ENCODE measurements at regions not wholly inside any gene's neighbourhood (a gene's known extent, or its start where the extent isn't known, plus 50 kb on each side); places are given as distances from the start of the nearest gene placed in this dataset.

DNA sequence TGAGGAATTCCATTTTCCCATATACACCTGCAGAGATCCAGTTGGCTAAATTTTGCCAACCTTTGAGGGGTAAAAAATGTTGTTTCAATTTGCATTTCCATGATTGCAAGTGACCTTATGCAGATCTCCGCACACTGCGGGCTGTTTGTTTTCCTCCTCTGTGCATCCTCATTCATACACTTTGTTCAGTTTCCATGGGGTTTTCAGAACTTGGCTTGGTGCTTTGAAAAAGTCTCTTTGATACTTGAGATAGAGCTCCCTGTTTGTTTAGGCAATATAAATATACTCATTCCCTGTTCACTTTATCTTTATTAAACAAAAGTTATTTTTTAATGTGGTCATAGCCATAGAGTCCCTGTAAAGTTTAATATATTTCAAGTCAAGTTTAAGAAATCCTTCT is 353.1 kb downstream of the CMPK2 start:
- Histone ChIP-seq H3K9ac (ENCODE audit: low read length) (no peak overlapping the region), H3K27me3 (ENCODE audit: insufficient read depth, low read length) (no peaks in the 10 kb centered on the region), H3K4me3 (ENCODE audit: insufficient read depth, low read depth, low read length) (no peak overlapping the region), H3K9me3 (ENCODE audit: insufficient read depth, low read depth, low read length) (no peaks in the 10 kb centered on the region), H3K36me3 (ENCODE audit: insufficient read depth, low read length) (no peaks in the 10 kb centered on the region), H3K27ac (ENCODE audit: low read depth, low read length) (no peak overlapping the region), H3K4me1 (ENCODE audit: insufficient read depth, low read length) (no peaks in the 10 kb centered on the region), H2AFZ (ENCODE audit: low read depth, low read length) (no peak overlapping the region), H4K20me1 (ENCODE audit: insufficient read depth, low read length) (no peaks in the 10 kb centered on the region), H3K4me2 (ENCODE audit: low read length) (no peak overlapping the region), H3K79me2 (ENCODE audit: insufficient read depth, low read length) (no peaks in the 10 kb centered on the region)
- H3K27ac Mint-ChIP-seq (ENCODE audit: unreplicated experiment) = no peak overlapping the region
- no peak for FAIRE-seq
- no peaks in the 10 kb centered on the region for H3K36me3 Mint-ChIP-seq (ENCODE audit: low read depth, unreplicated experiment)
- no peaks in the 10 kb centered on the region for H3K27me3 Mint-ChIP-seq (ENCODE audit: low read depth, unreplicated experiment)
- no peak for TF ChIP-seq EZH2 (IDR thresholded peaks at IDR 0.05; ENCODE audit: insufficient read depth, low read length)
- TF ChIP-seq, protein P1, sequence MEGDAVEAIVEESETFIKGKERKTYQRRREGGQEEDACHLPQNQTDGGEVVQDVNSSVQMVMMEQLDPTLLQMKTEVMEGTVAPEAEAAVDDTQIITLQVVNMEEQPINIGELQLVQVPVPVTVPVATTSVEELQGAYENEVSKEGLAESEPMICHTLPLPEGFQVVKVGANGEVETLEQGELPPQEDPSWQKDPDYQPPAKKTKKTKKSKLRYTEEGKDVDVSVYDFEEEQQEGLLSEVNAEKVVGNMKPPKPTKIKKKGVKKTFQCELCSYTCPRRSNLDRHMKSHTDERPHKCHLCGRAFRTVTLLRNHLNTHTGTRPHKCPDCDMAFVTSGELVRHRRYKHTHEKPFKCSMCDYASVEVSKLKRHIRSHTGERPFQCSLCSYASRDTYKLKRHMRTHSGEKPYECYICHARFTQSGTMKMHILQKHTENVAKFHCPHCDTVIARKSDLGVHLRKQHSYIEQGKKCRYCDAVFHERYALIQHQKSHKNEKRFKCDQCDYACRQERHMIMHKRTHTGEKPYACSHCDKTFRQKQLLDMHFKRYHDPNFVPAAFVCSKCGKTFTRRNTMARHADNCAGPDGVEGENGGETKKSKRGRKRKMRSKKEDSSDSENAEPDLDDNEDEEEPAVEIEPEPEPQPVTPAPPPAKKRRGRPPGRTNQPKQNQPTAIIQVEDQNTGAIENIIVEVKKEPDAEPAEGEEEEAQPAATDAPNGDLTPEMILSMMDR (IDR thresholded peaks at IDR 0.05; ENCODE audit: insufficient read depth, low read depth, low read length) = no peak
- DNase-seq (ENCODE audit: low read depth) = no peak
- no peaks in the 10 kb centered on the region for H3K9me3 Mint-ChIP-seq (ENCODE audit: unreplicated experiment)
- H3K4me3 Mint-ChIP-seq (ENCODE audit: unreplicated experiment) = no peak overlapping the region
- no peaks in the 10 kb centered on the region for H3K4me1 Mint-ChIP-seq (ENCODE audit: low read depth, unreplicated experiment)

- no peaks in the 10 kb centered on the region for H4K20me1 ChIP-seq (ENCODE audit: insufficient read depth, low read length)
- no peak overlapping the region for H3K4me3 Mint-ChIP-seq (ENCODE audit: unreplicated experiment)
- H3K9me3 ChIP-seq (ENCODE audit: insufficient read depth, low read depth, low read length) = no peaks in the 10 kb centered on the region
- no peak overlapping the region for H2AFZ ChIP-seq (ENCODE audit: low read depth, low read length)
- H3K36me3 Mint-ChIP-seq (ENCODE audit: low read depth, unreplicated experiment) = no peaks in the 10 kb centered on the region
- no peak for FAIRE-seq
- H3K4me1 Mint-ChIP-seq (ENCODE audit: low read depth, unreplicated experiment) = no peaks in the 10 kb centered on the region
- no peaks in the 10 kb centered on the region for H3K36me3 ChIP-seq (ENCODE audit: insufficient read depth, low read length)
- H3K27me3 Mint-ChIP-seq (ENCODE audit: low read depth, unreplicated experiment) = no peaks in the 10 kb centered on the region
- H3K27ac Mint-ChIP-seq (ENCODE audit: unreplicated experiment) = no peak overlapping the region
- no peak for DNase-seq (ENCODE audit: low read depth)
- H3K4me2 ChIP-seq (ENCODE audit: low read length) = no peak overlapping the region
- no peaks in the 10 kb centered on the region for H3K4me1 ChIP-seq (ENCODE audit: insufficient read depth, low read length)
- H3K27me3 ChIP-seq (ENCODE audit: insufficient read depth, low read length) = no peaks in the 10 kb centered on the region
- no peak for TF ChIP-seq EZH2 (IDR thresholded peaks at IDR 0.05; ENCODE audit: insufficient read depth, low read length)
- no peak overlapping the region for H3K9ac ChIP-seq (ENCODE audit: low read length)
- H3K79me2 ChIP-seq (ENCODE audit: insufficient read depth, low read length) = no peaks in the 10 kb centered on the region
- no peak overlapping the region for H3K4me3 ChIP-seq (ENCODE audit: insufficient read depth, low read depth, low read length)
- no peak overlapping the region for H3K27ac ChIP-seq (ENCODE audit: low read depth, low read length)
- H3K9me3 Mint-ChIP-seq (ENCODE audit: unreplicated experiment) = no peaks in the 10 kb centered on the region
Measured at GRCh38 chr2:6516674-6517073, 349.0 kb downstream of the CMPK2 start.

DNA sequence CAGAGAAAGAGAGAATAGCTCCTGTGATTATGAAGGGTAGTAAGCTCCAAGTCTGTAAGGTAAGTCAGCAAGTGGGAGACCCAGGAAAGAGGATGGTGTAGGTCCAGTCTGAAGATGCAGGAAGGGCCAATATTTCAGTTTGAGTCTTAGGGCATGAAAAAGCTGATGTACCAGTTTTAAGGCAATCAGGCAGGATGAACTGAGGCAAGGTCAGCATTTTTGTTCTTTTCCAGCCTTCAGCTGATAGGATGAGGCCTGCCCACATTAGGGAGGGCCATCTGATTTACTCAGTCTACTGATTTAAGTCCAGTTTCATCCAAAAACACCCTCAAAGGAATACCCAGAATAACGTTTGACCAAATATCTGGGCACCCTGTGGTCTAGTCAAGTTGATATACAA is 347.3 kb downstream of the CMPK2 start:
- no peaks in the 10 kb centered on the region for H3K79me2 ChIP-seq (ENCODE audit: insufficient read depth, low read length)
- no peak overlapping the region for H3K4me3 ChIP-seq (ENCODE audit: insufficient read depth, low read depth, low read length)
- Mint-ChIP-seq H3K4me3 (ENCODE audit: unreplicated experiment) (no peak overlapping the region), H3K4me1 (ENCODE audit: low read depth, unreplicated experiment) (no peaks in the 10 kb centered on the region), H3K27me3 (ENCODE audit: low read depth, unreplicated experiment) (no peaks in the 10 kb centered on the region), H3K9me3 (ENCODE audit: unreplicated experiment) (no peaks in the 10 kb centered on the region), H3K36me3 (ENCODE audit: low read depth, unreplicated experiment) (no peaks in the 10 kb centered on the region), H3K27ac (ENCODE audit: unreplicated experiment) (no peak overlapping the region)
- no peak overlapping the region for H3K27ac ChIP-seq (ENCODE audit: low read depth, low read length)
- TF ChIP-seq EZH2 (IDR thresholded peaks at IDR 0.05; ENCODE audit: insufficient read depth, low read length) = no peak
- TF ChIP-seq, protein P1 (IDR thresholded peaks at IDR 0.05; ENCODE audit: insufficient read depth, low read depth, low read length) = no peak
- H3K36me3 ChIP-seq (ENCODE audit: insufficient read depth, low read length) = no peaks in the 10 kb centered on the region
- H4K20me1 ChIP-seq (ENCODE audit: insufficient read depth, low read length) = no peaks in the 10 kb centered on the region
- no peak overlapping the region for H2AFZ ChIP-seq (ENCODE audit: low read depth, low read length)
- FAIRE-seq = no peak
- no peaks in the 10 kb centered on the region for H3K27me3 ChIP-seq (ENCODE audit: insufficient read depth, low read length)
- DNase-seq (ENCODE audit: low read depth) = no peak
- no peak overlapping the region for H3K9ac ChIP-seq (ENCODE audit: low read length)
- no peaks in the 10 kb centered on the region for H3K9me3 ChIP-seq (ENCODE audit: insufficient read depth, low read depth, low read length)
- H3K4me1 ChIP-seq (ENCODE audit: insufficient read depth, low read length) = no peaks in the 10 kb centered on the region
- no peak overlapping the region for H3K4me2 ChIP-seq (ENCODE audit: low read length)
